H9 (cell line): ENCODE measurements at regions not wholly inside any gene's neighbourhood (a gene's known extent, or its start where the extent isn't known, plus 50 kb on each side); places are given as distances from the start of the nearest gene placed in this dataset.
"Not testable (repeated sequence)": the region's sequence is repeated elsewhere in the genome, so short reads cannot be mapped to it uniquely, and the experiment has no call there.

Experiments
- DNase-seq: peaks from one replicate; pipeline ENCODE4 v3.0.0-alpha.2; 2017
- H2AFZ ChIP-seq: one replicate; pipeline ENCODE4 v1.6.1; 2013; ENCODE audit warnings: mild to moderate bottlenecking, low read length, control low read depth, moderate library complexity
- H2AK5ac ChIP-seq: 2 replicates; pipeline ENCODE4 v1.6.1; 2013; ENCODE audit warnings: low read length, control low read depth, mixed read lengths; ENCODE audit not compliant: insufficient read length
- H2BK120ac ChIP-seq: one replicate; pipeline ENCODE4 v1.6.1; 2013; ENCODE audit warnings: low read depth, mild to moderate bottlenecking, low read length, control low read depth, inconsistent platforms; ENCODE audit not compliant: poor library complexity, severe bottlenecking
- H2BK12ac ChIP-seq: 2 replicates; pipeline ENCODE4 v1.6.1; 2013; ENCODE audit warnings: low read length, control low read depth, mixed read lengths, low read depth; ENCODE audit not compliant: insufficient read length
- H2BK15ac ChIP-seq: 2 replicates; pipeline ENCODE4 v1.6.1; 2013; ENCODE audit warnings: low read depth, low read length, control low read depth
- H2BK20ac ChIP-seq: one replicate; pipeline ENCODE4 v1.6.1; 2013; ENCODE audit warnings: low read depth, mild to moderate bottlenecking, low read length, control low read depth, inconsistent platforms; ENCODE audit not compliant: poor library complexity, severe bottlenecking
- H2BK5ac ChIP-seq: 2 replicates; pipeline ENCODE4 v1.6.1; 2013; ENCODE audit warnings: low read length, control low read depth, mixed read lengths; ENCODE audit not compliant: insufficient read length
- H3K14ac ChIP-seq: 2 replicates; pipeline ENCODE4 v1.6.1; 2013; ENCODE audit warnings: low read length, control low read depth; ENCODE audit not compliant: insufficient read depth
- H3K18ac ChIP-seq: 2 replicates; pipeline ENCODE4 v1.6.1; 2013; ENCODE audit warnings: low read depth, mild to moderate bottlenecking, mixed read lengths, low read length, control low read depth; ENCODE audit not compliant: insufficient read length
- H3K23ac ChIP-seq: 2 replicates; pipeline ENCODE4 v1.6.1; 2013; ENCODE audit warnings: low read length, control low read depth, mixed read lengths, low read depth; ENCODE audit not compliant: insufficient read length
- H3K23me2 ChIP-seq: 2 replicates; pipeline ENCODE4 v1.6.1; 2013; ENCODE audit warnings: low read depth, mild to moderate bottlenecking, mixed read lengths, low read length, control low read depth; ENCODE audit not compliant: insufficient read length, poor library complexity, severe bottlenecking
- H3K27ac ChIP-seq: 2 replicates; pipeline ENCODE4 v1.5.1; 2013; ENCODE audit warnings: low read length, control low read depth, mixed read lengths, low read depth; ENCODE audit not compliant: insufficient read length
- H3K27me3 ChIP-seq: 2 replicates; pipeline ENCODE4 v1.6.1; 2013; ENCODE audit warnings: low read length, control low read depth, inconsistent platforms; ENCODE audit not compliant: insufficient read depth
- H3K4ac ChIP-seq: 2 replicates; pipeline ENCODE4 v1.6.1; 2013; ENCODE audit warnings: low read depth, mild to moderate bottlenecking, control low read depth, inconsistent platforms, low read length, moderate library complexity
- H3K4me1 ChIP-seq: 2 replicates; pipeline ENCODE4 v1.6.1; 2013; ENCODE audit warnings: low read length, control low read depth, inconsistent platforms; ENCODE audit not compliant: insufficient read depth
- H3K4me2 ChIP-seq: 2 replicates; pipeline ENCODE4 v1.6.1; 2013; ENCODE audit warnings: low read length, control low read depth, mixed read lengths; ENCODE audit not compliant: insufficient read length, insufficient read depth
- H3K56ac ChIP-seq: 2 replicates; pipeline ENCODE4 v1.6.1; 2013; ENCODE audit warnings: low read depth, mild to moderate bottlenecking, mixed read lengths, low read length, control low read depth; ENCODE audit not compliant: insufficient read length
- H3K79me1 ChIP-seq: 2 replicates; pipeline ENCODE4 v1.6.1; 2013; ENCODE audit warnings: low read depth, mild to moderate bottlenecking, moderate library complexity, low read length, control low read depth, inconsistent platforms; ENCODE audit not compliant: insufficient read depth, poor library complexity, severe bottlenecking
- H3K79me2 ChIP-seq: 2 replicates; pipeline ENCODE4 v1.6.1; 2013; ENCODE audit warnings: low read length, control low read depth, inconsistent platforms; ENCODE audit not compliant: insufficient read depth
- H3K9ac ChIP-seq: 2 replicates; pipeline ENCODE4 v1.6.1; 2013; ENCODE audit warnings: low read length, control low read depth, mixed read lengths; ENCODE audit not compliant: insufficient read length; ENCODE audit errors: extremely low read depth
- H3K9me3 ChIP-seq: one replicate; pipeline ENCODE4 v1.6.1; 2013; ENCODE audit warnings: low read depth, low read length, inconsistent platforms; ENCODE audit not compliant: control insufficient read depth
- H3T11ph ChIP-seq: one replicate; pipeline ENCODE4 v1.6.1; 2013; ENCODE audit warnings: mild to moderate bottlenecking, low read length, control low read depth, inconsistent platforms
- H4K20me1 ChIP-seq: one replicate; pipeline ENCODE4 v1.6.1; 2013; ENCODE audit not compliant: control insufficient read depth, insufficient read length, insufficient read depth
- H4K5ac ChIP-seq: 2 replicates; pipeline ENCODE4 v1.6.1; 2013; ENCODE audit warnings: low read depth, mild to moderate bottlenecking, mixed read lengths, low read length, control low read depth; ENCODE audit not compliant: insufficient read length
- H4K8ac ChIP-seq: replicated peaks from 2 replicates; pipeline ENCODE4 v1.6.1; 2013; ENCODE audit warnings: low read length, control low read depth, mixed read lengths, low read depth; ENCODE audit not compliant: insufficient read length
- H4K91ac ChIP-seq: 2 replicates; pipeline ENCODE4 v1.6.1; 2013; ENCODE audit warnings: low read depth, mild to moderate bottlenecking, moderate library complexity, mixed read lengths, low read length, control low read depth; ENCODE audit not compliant: insufficient read length
- H3K27ac Mint-ChIP-seq, 3 experiments: 2 replicates in 2 of 3; 3 replicates in 1 of 3; pipeline ENCODE4 v1.8.0; 2020 to 2021; ENCODE audit warnings: mixed read lengths in 3 of 3, mild to moderate bottlenecking in 1 of 3, moderate library complexity in 1 of 3
- H3K27me3 Mint-ChIP-seq: 2 replicates; pipeline ENCODE4 v1.8.0; 2021; ENCODE audit warnings: low read depth, mild to moderate bottlenecking, moderate library complexity, mixed read lengths
- H3K36me3 Mint-ChIP-seq, 3 experiments: 2 replicates in 2 of 3; 3 replicates in 1 of 3; pipeline ENCODE4 v1.8.0; 2020 to 2021; ENCODE audit warnings: low read depth in 3 of 3, mixed read lengths in 3 of 3; ENCODE audit not compliant: insufficient read depth in 1 of 3
- H3K4me1 Mint-ChIP-seq, 2 experiments: 2 replicates each; pipeline ENCODE4 v1.8.0; 2020; ENCODE audit warnings: mixed read lengths in 2 of 2
- H3K4me3 Mint-ChIP-seq, 2 experiments: 2 replicates in 1 of 2; 3 replicates in 1 of 2; pipeline ENCODE4 v1.8.0; 2020 to 2021; ENCODE audit warnings: mild to moderate bottlenecking in 2 of 2, mixed read lengths in 2 of 2, moderate library complexity in 1 of 2
- H3K9me3 Mint-ChIP-seq, 2 experiments: 2 replicates in 1 of 2; 3 replicates in 1 of 2; pipeline ENCODE4 v1.8.0; 2020; ENCODE audit warnings: mild to moderate bottlenecking in 2 of 2, mixed read lengths in 2 of 2, moderate library complexity in 1 of 2
- WGBS: extraction: QIAGEN DNeasy Blood & Tissue Kit; methylation state at CpG from one replicate; pipeline ENCODE4 v1.1.7; 2013; ENCODE audit warnings: missing lambda C conversion rate, low lambda C conversion rate, mixed read lengths; ENCODE audit not compliant: insufficient read length; ENCODE audit errors: extremely low coverage; 5-methylcytosine and 5-hydroxymethylcytosine counted together
- TF ChIP-seq, protein P1 (sequence below): fragments of 200-600 bp; sonication (generic); conservative IDR thresholded peaks from 3 replicates; pipeline ENCODE4 v1.8.0; 2021; ENCODE audit warnings: antibody characterized with exemption, mild to moderate bottlenecking

DNA sequence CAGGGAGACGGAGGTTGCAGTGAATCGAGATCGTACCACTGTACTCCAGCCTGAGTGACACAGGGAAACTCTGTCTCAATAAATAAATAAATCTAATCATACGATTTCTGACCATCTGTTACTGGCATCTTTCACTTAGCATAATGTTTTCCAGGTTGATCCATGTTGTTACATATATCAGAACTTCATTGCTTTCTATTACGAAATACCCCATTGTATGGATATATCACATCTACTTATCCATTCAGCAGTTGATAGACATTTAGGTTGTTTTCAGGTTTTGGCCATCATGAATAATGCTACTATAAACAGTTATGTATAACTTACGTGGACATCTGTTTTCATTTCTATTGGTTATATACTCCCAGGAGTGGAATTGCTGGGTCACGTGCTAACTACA is 303.9 kb downstream of the PAX3 start:
- no peak overlapping the region for H3K18ac ChIP-seq
- H4K5ac ChIP-seq = no peak overlapping the region
- H3T11ph ChIP-seq = no peak overlapping the region
- 0 out of 2 replicates have a peak, but pooled peaks cover 4% of the 10 kb centered on the region for H3K4me1 ChIP-seq
- H3K27ac ChIP-seq = no peak overlapping the region
- no peaks in the 10 kb centered on the region for H3K9me3 Mint-ChIP-seq
- no peak overlapping the region for H3K4me3 Mint-ChIP-seq
- no peaks in the 10 kb centered on the region for H3K27me3 ChIP-seq
- no peaks in the 10 kb centered on the region for H3K27me3 Mint-ChIP-seq
- H3K23me2 ChIP-seq = no peaks in the 10 kb centered on the region
- no peak overlapping the region for H3K4ac ChIP-seq
- no peaks in the 10 kb centered on the region for H3K36me3 Mint-ChIP-seq
- no peak overlapping the region for H2AK5ac ChIP-seq
- no peak overlapping the region for H2BK20ac ChIP-seq
- WGBS = no CpG with 5 or more reads among the region's 7 CpGs
- no peak for DNase-seq
- no peak overlapping the region for H3K23ac ChIP-seq
- no peaks in the 10 kb centered on the region for H4K20me1 ChIP-seq
- no peak overlapping the region for H2BK12ac ChIP-seq
- no peak overlapping the region for H3K56ac ChIP-seq
- TF ChIP-seq, protein P1, sequence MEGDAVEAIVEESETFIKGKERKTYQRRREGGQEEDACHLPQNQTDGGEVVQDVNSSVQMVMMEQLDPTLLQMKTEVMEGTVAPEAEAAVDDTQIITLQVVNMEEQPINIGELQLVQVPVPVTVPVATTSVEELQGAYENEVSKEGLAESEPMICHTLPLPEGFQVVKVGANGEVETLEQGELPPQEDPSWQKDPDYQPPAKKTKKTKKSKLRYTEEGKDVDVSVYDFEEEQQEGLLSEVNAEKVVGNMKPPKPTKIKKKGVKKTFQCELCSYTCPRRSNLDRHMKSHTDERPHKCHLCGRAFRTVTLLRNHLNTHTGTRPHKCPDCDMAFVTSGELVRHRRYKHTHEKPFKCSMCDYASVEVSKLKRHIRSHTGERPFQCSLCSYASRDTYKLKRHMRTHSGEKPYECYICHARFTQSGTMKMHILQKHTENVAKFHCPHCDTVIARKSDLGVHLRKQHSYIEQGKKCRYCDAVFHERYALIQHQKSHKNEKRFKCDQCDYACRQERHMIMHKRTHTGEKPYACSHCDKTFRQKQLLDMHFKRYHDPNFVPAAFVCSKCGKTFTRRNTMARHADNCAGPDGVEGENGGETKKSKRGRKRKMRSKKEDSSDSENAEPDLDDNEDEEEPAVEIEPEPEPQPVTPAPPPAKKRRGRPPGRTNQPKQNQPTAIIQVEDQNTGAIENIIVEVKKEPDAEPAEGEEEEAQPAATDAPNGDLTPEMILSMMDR = no peak
- no peak overlapping the region for H4K91ac ChIP-seq
- peaks cover 8% of the 10 kb centered on the region in 2 experiments for H3K4me1 Mint-ChIP-seq
- no peaks in the 10 kb centered on the region for H3K9me3 ChIP-seq
- no peak overlapping the region for H3K9ac ChIP-seq
- H2BK5ac ChIP-seq = no peak overlapping the region
- no peak overlapping the region for H2AFZ ChIP-seq
- no peak overlapping the region for H3K4me2 ChIP-seq
- no peak overlapping the region for H2BK120ac ChIP-seq
- H4K8ac ChIP-seq = no peak overlapping the region
- H3K79me1 ChIP-seq = no peaks in the 10 kb centered on the region
- no peaks in the 10 kb centered on the region for H3K79me2 ChIP-seq
- no peak overlapping the region for H2BK15ac ChIP-seq
- no peak overlapping the region for H3K14ac ChIP-seq
- no peak overlapping the region for H3K27ac Mint-ChIP-seq

DNA sequence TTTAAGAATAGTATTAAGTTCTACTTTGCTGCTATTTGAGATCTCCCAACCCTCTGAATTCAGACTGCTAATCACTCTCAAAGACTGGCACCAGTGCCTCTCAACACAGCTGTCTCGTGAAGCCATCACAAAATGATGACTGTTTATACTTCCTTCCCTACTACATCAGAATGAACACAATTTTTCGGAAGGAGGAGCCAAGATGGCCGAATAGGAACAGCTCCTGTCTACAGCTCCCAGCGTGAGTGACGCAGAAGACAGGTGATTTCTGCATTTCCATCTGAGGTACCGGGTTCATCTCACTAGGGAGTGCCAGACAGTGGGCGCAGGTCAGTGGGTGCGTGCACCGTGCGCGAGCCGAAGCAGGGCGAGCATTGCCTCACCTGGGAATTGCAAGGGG is 314.4 kb downstream of the PAX3 start:
- H3K4me1 ChIP-seq, H2BK12ac ChIP-seq, H3K9me3 ChIP-seq, H3K23ac ChIP-seq, H3K9me3 Mint-ChIP-seq, H4K20me1 ChIP-seq, H2BK20ac ChIP-seq, H3K79me2 ChIP-seq, DNase-seq, H3K27ac Mint-ChIP-seq, H3K27me3 Mint-ChIP-seq, H4K8ac ChIP-seq, H3K79me1 ChIP-seq, H3K14ac ChIP-seq, H4K5ac ChIP-seq, H2BK5ac ChIP-seq, H3K56ac ChIP-seq, H3K23me2 ChIP-seq, H3T11ph ChIP-seq, H3K27ac ChIP-seq, H3K4ac ChIP-seq, H3K27me3 ChIP-seq, H3K4me2 ChIP-seq, H2BK120ac ChIP-seq, H3K36me3 Mint-ChIP-seq, H2AK5ac ChIP-seq, H2BK15ac ChIP-seq, H2AFZ ChIP-seq, H3K9ac ChIP-seq, H3K18ac ChIP-seq, H4K91ac ChIP-seq: not testable (repeated sequence)
- no CpG with 5 or more reads among the region's 13 CpGs for WGBS
- Mint-ChIP-seq H3K4me1 (peaks cover 14 to 25% of the 10 kb centered on the region in 2 experiments), H3K4me3 (peak overlapping the region; percentile 19 to 39; a peak in 2 of 5 replicates)
